PC-3 (cell line): ENCODE measurements at regions not wholly inside any gene's neighbourhood (a gene's known extent, or its start where the extent isn't known, plus 50 kb on each side); places are given as distances from the start of the nearest gene placed in this dataset.

Source experiments
- ATAC-seq: fragments of 200-7000 bp; cut with Tn5 transposase; 2 replicates; pipeline ENCODE4 v1.9.1; 2020; ENCODE audit warnings: mild to moderate bottlenecking, moderate library complexity
- BruUV-seq: library from RNA; stranded (reverse); fragments of 400-500 nt; replicated peaks from 2 replicates; lab custom pipeline; 2021; lab: Mats Ljungman, UMichigan
- CTCF ChIA-PET: fragments of 300-600 bp; sonication (Branson Sonifier 250); formaldehyde crosslinking; loops from one replicate; lab custom pipeline; 2022; ENCODE audit warnings: antibody characterized with exemption; lab: Charles Lee
- POLR2A ChIA-PET: fragments of 300-600 bp; sonication (Branson Sonifier 250); formaldehyde crosslinking; loops from one replicate; lab custom pipeline; 2022; ENCODE audit warnings: antibody characterized with exemption; ENCODE audit not compliant: unreplicated experiment; lab: Charles Lee
- DNase-seq: peaks from one replicate; pipeline ENCODE4 v3.0.0-alpha.2; 2015
- H2AFZ ChIP-seq: fragments of 300-600 bp; sonication (generic); 2 replicates; pipeline ENCODE4 v1.6.0; 2016; ENCODE audit warnings: antibody characterized with exemption, low read length
- H3F3A ChIP-seq: fragments of 300-600 bp; sonication (generic); one replicate; pipeline ENCODE4 v1.6.0; 2017; ENCODE audit warnings: antibody characterized with exemption, low read length, control low read depth, mild to moderate bottlenecking; ENCODE audit not compliant: unreplicated experiment
- H3K27ac ChIP-seq: fragments of 300-600 bp; sonication (generic); 2 replicates; pipeline ENCODE4 v1.5.1; 2016; ENCODE audit warnings: mild to moderate bottlenecking, low read length
- H3K27me3 ChIP-seq: fragments of 300-600 bp; sonication (generic); 2 replicates; pipeline ENCODE4 v1.6.1; 2016; ENCODE audit warnings: low read length, mixed read lengths
- H3K36me3 ChIP-seq: fragments of 300-600 bp; sonication (generic); 2 replicates; pipeline ENCODE4 v1.6.1; 2016; ENCODE audit warnings: low read depth, mixed run types, low read length, mixed read lengths
- H3K4me1 ChIP-seq: fragments of 300-600 bp; sonication (generic); 2 replicates; pipeline ENCODE4 v1.5.1; 2016; ENCODE audit warnings: low read length; ENCODE audit not compliant: insufficient read depth
- H3K4me2 ChIP-seq: fragments of 300-600 bp; sonication (generic); 2 replicates; pipeline ENCODE4 v1.6.0; 2016; ENCODE audit warnings: low read length
- H3K4me3 ChIP-seq: fragments of 300-600 bp; sonication (generic); 2 replicates; pipeline ENCODE4 v1.5.1; 2016; ENCODE audit warnings: mild to moderate bottlenecking, low read length, mixed read lengths
- H3K79me2 ChIP-seq: fragments of 300-600 bp; sonication (generic); 2 replicates; pipeline ENCODE4 v1.6.1; 2017; ENCODE audit warnings: low read length, mixed read lengths
- H3K9ac ChIP-seq: fragments of 300-600 bp; sonication (generic); 2 replicates; pipeline ENCODE4 v1.6.0; 2016; ENCODE audit warnings: mild to moderate bottlenecking, low read length
- H3K9me2 ChIP-seq: fragments of 300-600 bp; sonication (generic); replicated peaks from 2 replicates; pipeline ENCODE4 v1.6.1; 2016; ENCODE audit warnings: mixed run types, low read length, mixed read lengths
- H3K9me3 ChIP-seq: fragments of 300-600 bp; sonication (generic); 2 replicates; pipeline ENCODE4 v1.6.1; 2016; ENCODE audit warnings: low read length, mixed read lengths
- H4K20me1 ChIP-seq: fragments of 300-600 bp; sonication (generic); 2 replicates; pipeline ENCODE4 v1.6.1; 2016; ENCODE audit warnings: low read length, mixed read lengths
- CTCF ChIP-seq: fragments of 300-600 bp; sonication (generic); conservative IDR thresholded peaks from 2 replicates; pipeline ENCODE4 v1.5.1; 2017; ENCODE audit warnings: antibody characterized with exemption, low read depth, mild to moderate bottlenecking, low read length
- EZH2 ChIP-seq: fragments of 300-600 bp; sonication (generic); IDR thresholded peaks from one replicate; pipeline ENCODE4 v1.6.1; 2017; ENCODE audit warnings: antibody characterized with exemption, mild to moderate bottlenecking, low read length; ENCODE audit not compliant: unreplicated experiment
- EZH2phosphoT487 ChIP-seq: fragments of 300-600 bp; sonication (generic); IDR thresholded peaks from 2 replicates; pipeline ENCODE4 v1.6.1; 2018; ENCODE audit warnings: mild to moderate bottlenecking, antibody characterized with exemption, low read length, borderline replicate concordance
- intact Hi-C: fragments of 100-400 bp; cut with micrococcal nuclease; formaldehyde crosslinking; loops from 2 replicates; pipeline ENCODE4 v1.9.0; 2023

- TF ChIP-seq EZH2 = no peak
- no peak for TF ChIP-seq CTCF
- H4K20me1 ChIP-seq = no peaks in the 10 kb centered on the region
- POLR2A ChIA-PET = no interaction called here
- H3K27me3 ChIP-seq = peaks cover 48% of the 10 kb centered on the region
- H3K9me2 ChIP-seq = no peaks in the 10 kb centered on the region
- no peak overlapping the region for H3K27ac ChIP-seq
- no peaks in the 10 kb centered on the region for H3F3A ChIP-seq
- H3K79me2 ChIP-seq = no peaks in the 10 kb centered on the region
- intact Hi-C loops = no loop called here
- no peak overlapping the region for H3K4me3 ChIP-seq
- no peaks in the 10 kb centered on the region for H3K9me3 ChIP-seq
- ATAC-seq = no peak
- DNase-seq = no peak
- no peak overlapping the region for H3K9ac ChIP-seq
- H2AFZ ChIP-seq = no peak overlapping the region
- H3K4me2 ChIP-seq = no peak overlapping the region
- H3K4me1 ChIP-seq = no peaks in the 10 kb centered on the region
- CTCF ChIA-PET = no interaction called here
- no TSS peak for BruUV-seq
- H3K36me3 ChIP-seq = no peaks in the 10 kb centered on the region
These were observed 141.4 kb upstream of the TBX18 start for GRCh38 chr6:84905823-84906222.

- Histone ChIP-seq H2AFZ (no peak overlapping the region), H3K4me2 (no peak overlapping the region), H3K27me3 (peaks cover 57% of the 10 kb centered on the region), H3K4me1 (peaks cover 9% of the 10 kb centered on the region), H3K4me3 (no peak overlapping the region), H3K36me3 (no peaks in the 10 kb centered on the region), H3K27ac (no peak overlapping the region), H3K9me3 (no peaks in the 10 kb centered on the region), H3K9me2 (no peaks in the 10 kb centered on the region), H3F3A (no peaks in the 10 kb centered on the region), H4K20me1 (no peaks in the 10 kb centered on the region), H3K79me2 (no peaks in the 10 kb centered on the region), H3K9ac (no peak overlapping the region)
- intact Hi-C loops = no loop called here
- BruUV-seq = no TSS peak
- DNase-seq = no peak
- TF ChIP-seq CTCF (no peak), EZH2 (no peak), EZH2phosphoT487 (no peak)
- no peak for ATAC-seq
- ChIA-PET POLR2A (no interaction called here), CTCF (no interaction called here)
These were observed 138.0 kb upstream of the TBX18 start for GRCh38 chr6:84902354-84902928.

GRCh38 chr6:84897988-84898594 is 133.7 kb upstream of the TBX18 start:
- H3K4me1 ChIP-seq = peaks cover 10% of the 10 kb centered on the region
- ChIA-PET POLR2A (no interaction called here), CTCF (no interaction called here)
- no TSS peak for BruUV-seq
- no peaks in the 10 kb centered on the region for H3K36me3 ChIP-seq
- no peak overlapping the region for H3K4me2 ChIP-seq
- ATAC-seq = peak; percentile 78
- H3K27ac ChIP-seq = no peak overlapping the region
- TF ChIP-seq EZH2phosphoT487 (no peak), EZH2 (no peak), CTCF (no peak)
- peak; percentile 67 for DNase-seq
- no peaks in the 10 kb centered on the region for H3K79me2 ChIP-seq
- peaks cover 48% of the 10 kb centered on the region for H3K27me3 ChIP-seq
- no peaks in the 10 kb centered on the region for H3F3A ChIP-seq
- intact Hi-C loops = no loop called here
- no peaks in the 10 kb centered on the region for H4K20me1 ChIP-seq
- no peaks in the 10 kb centered on the region for H3K9me2 ChIP-seq
- no peaks in the 10 kb centered on the region for H3K9me3 ChIP-seq
- no peak overlapping the region for H3K9ac ChIP-seq
- no peak overlapping the region for H3K4me3 ChIP-seq
- H2AFZ ChIP-seq = no peak overlapping the region
